MM.1S (cell line): ENCODE measurements at regions not wholly inside any gene's neighbourhood (a gene's known extent, or its start where the extent isn't known, plus 50 kb on each side); places are given as distances from the start of the nearest gene placed in this dataset.

Experiments used
- DNase-seq: peaks from one replicate; pipeline ENCODE4 v3.0.0-alpha.2; 2015
- H2AFZ ChIP-seq: fragments of 300-600 bp; sonication (generic); 2 replicates; pipeline ENCODE4 v1.6.0; 2016; ENCODE audit warnings: antibody characterized with exemption, low read length
- H3F3A ChIP-seq: fragments of 300-600 bp; sonication (generic); 2 replicates; pipeline ENCODE4 v1.6.1; 2016; ENCODE audit warnings: mild to moderate bottlenecking, antibody characterized with exemption, low read length, moderate library complexity, mixed read lengths; ENCODE audit not compliant: insufficient read depth
- H3K27ac ChIP-seq: fragments of 300-600 bp; sonication (generic); 2 replicates; pipeline ENCODE4 v1.5.1; 2016; ENCODE audit warnings: mild to moderate bottlenecking, low read length
- H3K27me3 ChIP-seq: fragments of 300-600 bp; sonication (generic); replicated peaks from 2 replicates; pipeline ENCODE4 v1.6.0; 2016; ENCODE audit warnings: low read length; ENCODE audit not compliant: insufficient read depth
- H3K36me3 ChIP-seq: fragments of 300-600 bp; sonication (generic); replicated peaks from 2 replicates; pipeline ENCODE4 v1.6.1; 2016; ENCODE audit warnings: mild to moderate bottlenecking, low read length, mixed read lengths; ENCODE audit not compliant: insufficient read depth
- H3K4me1 ChIP-seq: fragments of 300-600 bp; sonication (generic); 2 replicates; pipeline ENCODE4 v1.6.1; 2016; ENCODE audit warnings: low read length, mixed read lengths
- H3K4me2 ChIP-seq: fragments of 300-600 bp; sonication (generic); 2 replicates; pipeline ENCODE4 v1.6.0; 2016; ENCODE audit warnings: low read depth, low read length
- H3K4me3 ChIP-seq: fragments of 300-600 bp; sonication (generic); 2 replicates; pipeline ENCODE4 v1.5.1; 2016; ENCODE audit warnings: low read length, mixed read lengths
- H3K79me2 ChIP-seq: fragments of 300-600 bp; sonication (generic); 2 replicates; pipeline ENCODE4 v1.6.1; 2016; ENCODE audit warnings: mixed run types, low read length, mixed read lengths
- H3K9ac ChIP-seq: fragments of 300-600 bp; sonication (generic); 2 replicates; pipeline ENCODE4 v1.6.1; 2016; ENCODE audit warnings: low read length, mixed read lengths
- H3K9me2 ChIP-seq: fragments of 300-600 bp; sonication (generic); replicated peaks from 2 replicates; pipeline ENCODE4 v1.6.1; 2016; ENCODE audit warnings: mild to moderate bottlenecking, low read length, mixed read lengths; ENCODE audit not compliant: insufficient read depth
- H3K9me3 ChIP-seq: fragments of 300-600 bp; sonication (generic); replicated peaks from 2 replicates; pipeline ENCODE4 v1.6.1; 2016; ENCODE audit warnings: mild to moderate bottlenecking, low read length, mixed read lengths; ENCODE audit not compliant: insufficient read depth
- H4K20me1 ChIP-seq: fragments of 300-600 bp; sonication (generic); 2 replicates; pipeline ENCODE4 v1.6.1; 2016; ENCODE audit warnings: mild to moderate bottlenecking, low read length, moderate library complexity, mixed read lengths; ENCODE audit not compliant: insufficient read depth
- CTCF ChIP-seq: fragments of 300-600 bp; sonication (generic); IDR thresholded peaks from 2 replicates; pipeline ENCODE4 v1.5.1; 2016; ENCODE audit warnings: antibody characterized with exemption, low read length, mixed read lengths
- EZH2 ChIP-seq: fragments of 300-600 bp; sonication (generic); optimal IDR thresholded peaks from 2 replicates; pipeline ENCODE3; 2017; ENCODE audit warnings: low read depth, mild to moderate bottlenecking, antibody characterized with exemption, low read length, mixed read lengths
- EZH2phosphoT487 ChIP-seq: fragments of 300-600 bp; sonication (generic); IDR thresholded peaks from 2 replicates; pipeline ENCODE4 v1.6.1; 2018; ENCODE audit warnings: antibody characterized with exemption, low read length

GRCh38 chr13:73142071-73142470 lies 83.3 kb downstream of the KLF5 start:
- no peaks in the 10 kb centered on the region for H3K36me3 ChIP-seq
- H3K9me2 ChIP-seq = no peaks in the 10 kb centered on the region
- no peaks in the 10 kb centered on the region for H3K79me2 ChIP-seq
- no peaks in the 10 kb centered on the region for H3K4me1 ChIP-seq
- TF ChIP-seq EZH2phosphoT487 (no peak), EZH2 (no peak)
- no peaks in the 10 kb centered on the region for H3F3A ChIP-seq
- no peaks in the 10 kb centered on the region for H3K9me3 ChIP-seq
- H3K27me3 ChIP-seq = no peaks in the 10 kb centered on the region
- no peaks in the 10 kb centered on the region for H4K20me1 ChIP-seq
- no peak for DNase-seq
- H3K9ac ChIP-seq = no peak overlapping the region
- no peak overlapping the region for H3K4me3 ChIP-seq
- H3K27ac ChIP-seq = no peak overlapping the region
- H3K4me2 ChIP-seq = no peak overlapping the region
- H2AFZ ChIP-seq = no peak overlapping the region

DNA sequence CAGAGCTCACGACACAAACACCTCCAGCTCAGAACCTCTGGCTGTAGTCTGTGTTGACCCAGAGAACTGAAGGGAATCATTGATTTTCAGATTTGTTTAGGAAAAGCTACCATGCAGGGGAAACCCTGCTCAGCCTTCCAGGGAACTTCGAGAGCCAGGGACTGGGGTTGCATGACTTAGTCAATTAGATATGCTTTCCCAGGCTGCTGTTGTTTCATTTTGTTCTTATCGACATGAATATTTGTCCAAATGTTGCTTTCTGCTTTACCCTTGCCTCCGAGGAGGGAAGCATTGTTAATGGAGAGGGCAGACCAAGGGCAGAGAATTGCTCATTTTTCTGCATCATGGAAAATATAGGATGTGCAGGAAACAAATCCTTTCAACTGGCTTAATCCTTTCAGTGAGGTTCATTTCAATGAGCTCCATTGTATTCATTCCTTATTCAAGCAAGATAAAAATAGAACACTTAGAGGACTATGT lies 82.5 kb downstream of the KLF5 start:
- Histone ChIP-seq H3K4me3 (no peak overlapping the region), H3K36me3 (no peaks in the 10 kb centered on the region), H3K4me1 (no peaks in the 10 kb centered on the region), H4K20me1 (no peaks in the 10 kb centered on the region), H3K4me2 (no peak overlapping the region), H3K9me2 (no peaks in the 10 kb centered on the region), H3K27ac (no peak overlapping the region), H2AFZ (no peak overlapping the region), H3K9ac (no peak overlapping the region), H3F3A (no peaks in the 10 kb centered on the region), H3K79me2 (no peaks in the 10 kb centered on the region), H3K9me3 (no peaks in the 10 kb centered on the region), H3K27me3 (no peaks in the 10 kb centered on the region)
- TF ChIP-seq EZH2phosphoT487 (no peak), EZH2 (no peak), CTCF (no peak)
- DNase-seq = no peak

GRCh38 chr13:73140801-73141200 lies 82.0 kb downstream of the KLF5 start:
- Histone ChIP-seq H3K36me3 (no peaks in the 10 kb centered on the region), H2AFZ (no peak overlapping the region), H3K4me3 (no peak overlapping the region), H3K9ac (no peak overlapping the region), H3K9me2 (no peaks in the 10 kb centered on the region), H3K4me2 (no peak overlapping the region), H3K79me2 (no peaks in the 10 kb centered on the region), H3K9me3 (no peaks in the 10 kb centered on the region), H3K27me3 (no peaks in the 10 kb centered on the region), H3K4me1 (no peaks in the 10 kb centered on the region), H3F3A (no peaks in the 10 kb centered on the region), H4K20me1 (no peaks in the 10 kb centered on the region), H3K27ac (no peak overlapping the region)
- no peak for DNase-seq
- TF ChIP-seq EZH2 = no peak
- no peak for TF ChIP-seq CTCF
- TF ChIP-seq EZH2phosphoT487 = no peak

- H3K9me2 ChIP-seq = no peaks in the 10 kb centered on the region
- no peaks in the 10 kb centered on the region for H3K4me1 ChIP-seq
- no peak for TF ChIP-seq CTCF
- TF ChIP-seq EZH2phosphoT487 = no peak
- TF ChIP-seq EZH2 = no peak
- no peaks in the 10 kb centered on the region for H3K79me2 ChIP-seq
- no peak overlapping the region for H3K9ac ChIP-seq
- no peak overlapping the region for H3K27ac ChIP-seq
- H3K36me3 ChIP-seq = no peaks in the 10 kb centered on the region
- H3K27me3 ChIP-seq = no peaks in the 10 kb centered on the region
- H3K9me3 ChIP-seq = no peaks in the 10 kb centered on the region
- H3K4me3 ChIP-seq = no peak overlapping the region
- no peak for DNase-seq
- no peaks in the 10 kb centered on the region for H4K20me1 ChIP-seq
- no peak overlapping the region for H3K4me2 ChIP-seq
- H2AFZ ChIP-seq = no peak overlapping the region
- H3F3A ChIP-seq = no peaks in the 10 kb centered on the region
Observed at GRCh38 chr13:73138638-73139491, 80.1 kb downstream of the KLF5 start.
